HUES48 (cell line): ENCODE measurements at regions not wholly inside any gene's neighbourhood (a gene's known extent, or its start where the extent isn't known, plus 50 kb on each side); places are given as distances from the start of the nearest gene placed in this dataset.

Experiments used
- H3K27ac ChIP-seq: one replicate; pipeline ENCODE4 v1.7.0; 2013; ENCODE audit warnings: low read depth, low read length, inconsistent platforms
- H3K27me3 ChIP-seq: 2 replicates; pipeline ENCODE4 v1.6.1; 2013; ENCODE audit warnings: mild to moderate bottlenecking, low read length; ENCODE audit not compliant: control insufficient read depth, insufficient read depth
- H3K36me3 ChIP-seq: 2 replicates; pipeline ENCODE4 v1.6.1; 2013; ENCODE audit warnings: low read length; ENCODE audit not compliant: control insufficient read depth, insufficient read depth
- H3K4me1 ChIP-seq: 2 replicates; pipeline ENCODE4 v1.6.1; 2013; ENCODE audit warnings: mild to moderate bottlenecking, low read length; ENCODE audit not compliant: control insufficient read depth, insufficient read depth
- H3K4me3 ChIP-seq: 2 replicates; pipeline ENCODE4 v1.5.1; 2013; ENCODE audit warnings: mild to moderate bottlenecking, low read depth, low read length
- H3K9ac ChIP-seq: 2 replicates; pipeline ENCODE4 v1.6.1; 2013; ENCODE audit warnings: mild to moderate bottlenecking, low read depth, low read length, moderate library complexity
- H3K9me3 ChIP-seq: 2 replicates; pipeline ENCODE4 v1.6.1; 2013; ENCODE audit warnings: low read length; ENCODE audit not compliant: control insufficient read depth, insufficient read depth

DNA sequence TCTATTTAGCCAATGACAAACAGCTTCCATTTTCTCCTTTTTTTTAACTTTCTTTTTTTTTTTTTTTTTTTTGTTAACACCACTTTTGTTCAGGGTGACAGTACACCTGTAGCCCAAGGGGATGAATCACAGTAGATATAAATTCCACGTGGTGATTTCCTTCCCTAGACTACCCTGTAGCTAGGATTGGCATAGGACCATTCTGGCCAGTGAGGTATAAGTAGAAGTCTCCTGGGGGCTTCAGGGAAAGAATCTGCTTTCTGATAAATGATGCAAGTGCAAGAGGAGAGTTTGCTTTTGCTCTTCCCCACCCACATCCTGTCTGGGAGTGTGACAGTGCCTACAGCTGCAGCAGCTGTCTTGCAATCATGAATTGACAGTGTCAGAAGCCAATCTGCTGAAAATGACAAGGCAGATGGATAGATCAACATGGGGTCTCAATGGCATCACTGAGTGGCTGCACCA is 63.2 kb upstream of the TOMM7 start:
- H3K4me1 ChIP-seq: no peaks in the 10 kb centered on the region
- H3K9ac ChIP-seq: no peak overlapping the region
- H3K9me3 ChIP-seq: no peaks in the 10 kb centered on the region
- no peak overlapping the region for H3K27ac ChIP-seq
- H3K27me3 ChIP-seq: no peaks in the 10 kb centered on the region
- H3K4me3 ChIP-seq: no peak overlapping the region
- H3K36me3 ChIP-seq: no peaks in the 10 kb centered on the region

DNA sequence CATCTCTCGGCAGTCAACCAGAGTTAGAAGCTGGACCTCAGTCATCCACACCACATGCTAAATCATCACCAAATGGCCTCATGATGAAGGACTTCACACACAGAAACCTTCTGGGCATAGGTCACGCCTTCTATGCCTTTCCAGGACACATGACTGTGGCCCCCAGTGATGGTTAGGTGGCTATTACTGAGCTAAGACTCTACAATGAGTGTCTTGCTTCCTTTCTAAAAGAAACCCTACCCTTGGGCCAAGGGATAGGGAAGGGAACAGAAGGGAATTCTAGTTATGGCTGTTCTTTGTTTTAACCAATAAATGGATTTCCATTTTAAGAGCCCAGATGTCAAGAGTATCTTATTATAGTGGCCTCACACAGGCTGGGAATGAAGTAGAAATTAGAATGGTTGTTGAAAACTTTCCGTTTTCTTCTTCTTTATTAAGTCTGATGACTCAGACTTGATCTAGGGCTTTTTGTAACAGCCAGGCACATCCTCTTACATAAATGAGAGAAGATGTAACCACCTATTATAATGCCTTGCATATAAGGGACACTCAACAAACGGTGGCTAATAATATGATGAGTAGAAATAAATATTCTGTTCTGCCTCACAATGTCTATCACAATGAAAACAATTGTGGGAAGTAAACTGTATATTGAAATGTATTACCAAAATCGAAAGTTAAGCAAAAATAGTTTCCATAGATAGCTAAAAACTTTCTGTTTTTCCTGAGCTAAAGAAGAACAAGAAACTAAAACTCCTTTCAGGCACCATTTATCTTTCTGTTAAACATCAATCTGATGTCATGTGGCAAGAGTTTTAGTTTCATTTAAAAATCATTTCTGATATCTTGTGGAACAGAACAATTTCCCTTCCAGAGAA is 62.5 kb upstream of the TOMM7 start:
- no peak overlapping the region for H3K27ac ChIP-seq
- H3K9ac ChIP-seq: no peak overlapping the region
- H3K4me1 ChIP-seq: no peaks in the 10 kb centered on the region
- no peaks in the 10 kb centered on the region for H3K36me3 ChIP-seq
- H3K27me3 ChIP-seq: no peaks in the 10 kb centered on the region
- no peak overlapping the region for H3K4me3 ChIP-seq
- H3K9me3 ChIP-seq: no peaks in the 10 kb centered on the region

DNA sequence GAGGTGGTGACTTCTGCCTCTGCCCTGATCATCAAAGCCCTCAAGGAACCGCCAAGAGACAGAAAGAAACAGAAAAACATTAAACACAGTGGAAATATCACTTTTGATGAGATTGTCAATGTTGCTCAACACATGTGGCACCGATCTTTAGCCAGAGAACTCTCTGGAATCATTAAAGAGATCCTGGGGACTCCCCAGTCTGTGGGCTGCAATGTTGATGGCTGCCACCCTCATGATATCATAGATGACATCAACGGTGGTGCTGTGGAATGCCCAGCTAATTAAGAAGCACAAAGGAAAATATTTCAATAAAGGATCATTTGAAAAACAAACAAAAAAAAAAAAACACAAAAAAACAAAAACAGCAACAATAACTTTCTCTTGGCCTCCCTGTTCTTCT is 59.5 kb upstream of the TOMM7 start:
- Histone ChIP-seq H3K9ac (no peak overlapping the region), H3K27ac (no peak overlapping the region), H3K36me3 (no peaks in the 10 kb centered on the region), H3K4me1 (no peaks in the 10 kb centered on the region), H3K4me3 (no peak overlapping the region), H3K9me3 (no peaks in the 10 kb centered on the region), H3K27me3 (no peaks in the 10 kb centered on the region)

DNA sequence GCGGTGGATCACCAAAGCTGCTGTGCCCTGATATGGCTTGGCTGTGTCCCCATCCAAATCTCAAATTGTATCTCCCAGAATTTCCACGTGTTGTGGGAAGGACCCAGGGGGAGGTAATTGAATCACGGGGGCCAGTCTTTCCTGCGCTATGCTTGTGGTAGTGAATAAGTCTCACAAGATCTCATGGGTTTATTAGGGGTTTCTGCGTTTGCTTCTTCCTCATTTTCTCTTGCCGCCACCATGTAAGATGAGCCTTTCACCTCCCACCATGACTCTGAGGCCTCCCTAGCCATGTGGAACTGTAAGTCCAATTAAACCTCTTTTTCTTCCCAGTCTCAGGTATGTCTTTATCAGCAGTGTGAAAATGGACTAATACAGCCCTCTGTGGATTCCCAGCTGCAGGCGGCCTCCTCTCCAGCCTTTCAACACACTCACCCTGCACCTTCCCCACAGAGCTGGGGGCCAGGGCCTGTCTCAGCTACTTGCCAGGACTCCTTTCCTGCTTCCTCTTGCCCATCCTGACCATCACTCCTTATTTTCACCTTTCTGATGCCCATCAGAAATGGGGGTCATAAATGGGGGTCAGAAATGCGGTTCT is 57.2 kb upstream of the TOMM7 start:
- H3K27ac ChIP-seq: no peak overlapping the region
- no peaks in the 10 kb centered on the region for H3K9me3 ChIP-seq
- no peaks in the 10 kb centered on the region for H3K27me3 ChIP-seq
- no peaks in the 10 kb centered on the region for H3K36me3 ChIP-seq
- H3K9ac ChIP-seq: no peak overlapping the region
- no peak overlapping the region for H3K4me3 ChIP-seq
- no peaks in the 10 kb centered on the region for H3K4me1 ChIP-seq

DNA sequence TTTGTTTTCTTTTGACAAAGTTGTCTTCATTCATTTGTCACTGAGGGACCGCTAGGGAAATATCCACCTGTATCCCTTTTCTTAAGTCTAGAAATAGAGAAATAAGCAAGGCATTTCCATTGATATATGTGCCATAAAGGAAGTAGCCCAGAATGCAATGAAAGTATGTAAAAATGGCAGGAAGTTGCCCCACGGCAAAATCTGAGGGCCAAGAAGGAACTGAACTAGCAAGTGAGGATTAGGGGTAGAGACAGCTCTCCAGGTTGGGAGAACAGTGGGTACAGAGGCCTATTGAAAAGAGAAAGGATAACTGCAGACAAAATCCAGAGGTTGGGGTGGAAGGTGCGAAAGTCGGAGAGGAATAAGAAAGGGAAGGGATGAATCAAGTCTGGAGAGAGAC is 56.6 kb upstream of the TOMM7 start:
- no peaks in the 10 kb centered on the region for H3K27me3 ChIP-seq
- no peaks in the 10 kb centered on the region for H3K4me1 ChIP-seq
- no peak overlapping the region for H3K9ac ChIP-seq
- no peak overlapping the region for H3K27ac ChIP-seq
- no peaks in the 10 kb centered on the region for H3K36me3 ChIP-seq
- no peaks in the 10 kb centered on the region for H3K9me3 ChIP-seq
- H3K4me3 ChIP-seq: no peak overlapping the region

DNA sequence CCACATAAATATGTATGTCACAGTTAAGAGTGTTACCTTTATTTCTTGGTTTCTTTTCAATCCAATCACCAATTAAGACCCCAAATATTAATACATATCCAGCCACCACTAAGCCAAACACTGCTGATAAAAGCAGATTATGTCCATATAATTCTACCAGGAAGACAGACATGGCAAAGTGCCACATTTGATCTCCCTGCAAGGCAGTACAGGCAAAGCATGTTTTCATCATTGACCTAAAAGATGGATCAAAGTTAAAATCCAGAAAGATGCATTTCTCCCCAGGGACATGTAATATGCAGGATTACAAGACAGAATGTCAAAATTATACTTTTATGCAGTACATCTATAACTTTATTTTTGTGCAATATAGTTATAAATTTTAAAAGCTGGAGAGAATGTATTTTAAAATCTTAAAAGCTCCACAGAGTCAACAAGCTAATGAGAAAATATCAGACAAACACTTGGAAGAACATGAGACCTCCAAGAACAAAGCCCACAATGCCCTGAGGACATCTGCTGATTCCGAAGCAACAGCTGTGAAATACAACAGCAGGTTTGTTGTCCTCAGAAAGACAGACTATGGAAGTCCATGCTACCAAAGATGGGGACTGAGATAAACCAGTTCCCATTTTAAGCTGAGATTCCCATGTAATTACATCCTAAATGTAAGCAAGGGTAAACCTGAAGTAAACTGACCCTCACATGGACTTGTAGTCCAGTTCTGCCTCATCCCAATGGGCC is 54.5 kb upstream of the TOMM7 start:
- Histone ChIP-seq H3K27me3 (no peaks in the 10 kb centered on the region), H3K27ac (no peak overlapping the region), H3K36me3 (no peaks in the 10 kb centered on the region)

DNA sequence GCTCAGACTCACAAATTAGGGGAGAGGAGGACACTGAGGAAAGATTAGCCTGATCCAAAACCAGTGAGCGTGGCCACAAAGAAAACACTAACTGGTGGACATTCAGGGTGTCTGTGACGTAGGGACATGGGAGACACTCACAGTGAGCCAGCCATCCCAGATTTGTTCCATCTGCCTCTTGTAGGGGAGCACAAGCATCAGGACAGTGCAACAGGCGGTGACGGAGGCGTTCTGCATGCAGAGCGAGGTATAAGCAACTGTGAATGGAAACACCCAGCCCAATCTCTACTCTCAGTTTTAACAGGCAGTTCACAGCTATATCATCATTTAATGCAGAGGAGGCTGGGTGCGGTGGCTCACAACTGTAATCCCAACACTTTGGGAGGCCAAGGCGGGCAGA is 52.8 kb upstream of the TOMM7 start:
- Histone ChIP-seq H3K9ac (no peak overlapping the region), H3K4me3 (no peak overlapping the region), H3K27ac (no peak overlapping the region), H3K4me1 (no peaks in the 10 kb centered on the region), H3K9me3 (no peaks in the 10 kb centered on the region), H3K27me3 (no peaks in the 10 kb centered on the region), H3K36me3 (no peaks in the 10 kb centered on the region)

More for the DNA sequence above, 54.5 kb upstream of the TOMM7 start:
- H3K4me1 ChIP-seq: no peaks in the 10 kb centered on the region
- H3K9ac ChIP-seq: no peak overlapping the region
- H3K9me3 ChIP-seq: no peaks in the 10 kb centered on the region
- no peak overlapping the region for H3K4me3 ChIP-seq

DNA sequence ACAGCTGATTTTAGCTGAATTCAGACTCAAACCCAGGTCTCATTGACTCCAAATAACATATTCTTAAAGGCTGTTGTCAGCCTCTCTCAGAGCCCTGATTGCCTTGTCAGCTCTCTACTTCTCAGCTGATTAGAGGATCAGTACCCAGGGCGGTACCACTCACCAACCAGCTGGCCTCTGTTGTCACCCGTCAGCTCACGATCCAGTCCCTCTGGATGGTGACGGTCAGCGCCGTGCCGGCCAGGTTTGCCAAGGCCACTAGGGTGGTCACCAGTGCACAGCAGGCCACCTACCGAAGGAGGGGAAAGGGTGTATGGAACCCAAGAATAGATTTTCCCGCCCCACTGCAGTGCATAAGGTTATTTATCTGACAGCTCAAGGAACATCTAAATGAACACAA is 52.3 kb upstream of the TOMM7 start:
- no peak overlapping the region for H3K27ac ChIP-seq

More for the DNA sequence above, 52.3 kb upstream of the TOMM7 start:
- H3K4me3 ChIP-seq: no peak overlapping the region
- H3K9ac ChIP-seq: no peak overlapping the region
- H3K27me3 ChIP-seq: no peaks in the 10 kb centered on the region
- H3K9me3 ChIP-seq: no peaks in the 10 kb centered on the region
- H3K4me1 ChIP-seq: no peaks in the 10 kb centered on the region
- H3K36me3 ChIP-seq: no peaks in the 10 kb centered on the region
